ENCODE measurements at regions not wholly inside any gene's neighbourhood (a gene's known extent, or its start where the extent isn't known, plus 50 kb on each side); places are given as distances from the start of the nearest gene placed in this dataset.

DNA sequence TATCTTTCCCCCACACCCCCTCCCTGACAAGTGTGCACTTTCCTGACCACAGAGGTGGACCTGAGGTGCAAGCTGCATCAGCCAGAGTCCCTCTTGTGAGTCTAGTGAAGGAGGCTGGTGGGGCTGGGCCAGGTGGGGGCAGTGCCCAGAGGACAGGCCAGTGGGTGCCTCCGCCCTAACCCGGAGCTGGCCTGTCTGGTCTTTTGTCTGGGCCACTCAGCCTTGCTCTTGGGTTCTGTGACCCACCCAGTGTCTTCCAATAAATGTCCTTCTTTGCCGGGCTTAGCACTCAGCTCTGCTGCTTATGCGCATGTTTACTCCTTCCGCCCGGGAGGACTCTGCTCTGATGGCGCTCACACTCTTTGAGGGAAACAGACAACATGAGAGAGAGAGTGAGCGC, 526.2 kb downstream of the TBC1D22A start:
- peaks cover 3% of the 10 kb centered on the region for H3K27me3 Mint-ChIP-seq (ENCODE audit: insufficient read depth, low read depth, poor library complexity)
- no peak overlapping the region for H3K4me3 Mint-ChIP-seq
- H4K20me1 ChIP-seq (replicated peaks; ENCODE audit: insufficient read depth) = no peaks in the 10 kb centered on the region
- no peaks in the 10 kb centered on the region for H3K4me1 ChIP-seq (ENCODE audit: insufficient read depth)
- no peak overlapping the region for H3K27ac Mint-ChIP-seq
- DNase-seq (ENCODE audit: low spot score) = no peak
- H3K9me2 ChIP-seq (ENCODE audit: insufficient read depth) = no peaks in the 10 kb centered on the region
- TF ChIP-seq, protein P1, sequence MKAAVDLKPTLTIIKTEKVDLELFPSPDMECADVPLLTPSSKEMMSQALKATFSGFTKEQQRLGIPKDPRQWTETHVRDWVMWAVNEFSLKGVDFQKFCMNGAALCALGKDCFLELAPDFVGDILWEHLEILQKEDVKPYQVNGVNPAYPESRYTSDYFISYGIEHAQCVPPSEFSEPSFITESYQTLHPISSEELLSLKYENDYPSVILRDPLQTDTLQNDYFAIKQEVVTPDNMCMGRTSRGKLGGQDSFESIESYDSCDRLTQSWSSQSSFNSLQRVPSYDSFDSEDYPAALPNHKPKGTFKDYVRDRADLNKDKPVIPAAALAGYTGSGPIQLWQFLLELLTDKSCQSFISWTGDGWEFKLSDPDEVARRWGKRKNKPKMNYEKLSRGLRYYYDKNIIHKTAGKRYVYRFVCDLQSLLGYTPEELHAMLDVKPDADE (IDR thresholded peaks at IDR 0.05) = no peak
- TF ChIP-seq, protein P2, sequence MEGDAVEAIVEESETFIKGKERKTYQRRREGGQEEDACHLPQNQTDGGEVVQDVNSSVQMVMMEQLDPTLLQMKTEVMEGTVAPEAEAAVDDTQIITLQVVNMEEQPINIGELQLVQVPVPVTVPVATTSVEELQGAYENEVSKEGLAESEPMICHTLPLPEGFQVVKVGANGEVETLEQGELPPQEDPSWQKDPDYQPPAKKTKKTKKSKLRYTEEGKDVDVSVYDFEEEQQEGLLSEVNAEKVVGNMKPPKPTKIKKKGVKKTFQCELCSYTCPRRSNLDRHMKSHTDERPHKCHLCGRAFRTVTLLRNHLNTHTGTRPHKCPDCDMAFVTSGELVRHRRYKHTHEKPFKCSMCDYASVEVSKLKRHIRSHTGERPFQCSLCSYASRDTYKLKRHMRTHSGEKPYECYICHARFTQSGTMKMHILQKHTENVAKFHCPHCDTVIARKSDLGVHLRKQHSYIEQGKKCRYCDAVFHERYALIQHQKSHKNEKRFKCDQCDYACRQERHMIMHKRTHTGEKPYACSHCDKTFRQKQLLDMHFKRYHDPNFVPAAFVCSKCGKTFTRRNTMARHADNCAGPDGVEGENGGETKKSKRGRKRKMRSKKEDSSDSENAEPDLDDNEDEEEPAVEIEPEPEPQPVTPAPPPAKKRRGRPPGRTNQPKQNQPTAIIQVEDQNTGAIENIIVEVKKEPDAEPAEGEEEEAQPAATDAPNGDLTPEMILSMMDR (conservative IDR thresholded peaks at IDR 0.05; ENCODE audit: low read depth in 2 of 2) = no peak
- TF ChIP-seq POLR2AphosphoS5 (IDR thresholded peaks at IDR 0.05; ENCODE audit: low read depth) (no peak), EZH2phosphoT487 (IDR thresholded peaks at IDR 0.05; ENCODE audit: unreplicated experiment) (no peak), ZNF331 (CRISPR knock-in tag; IDR thresholded peaks at IDR 0.05; ENCODE audit: low read depth) (no peak), STAT1 (IDR thresholded peaks at IDR 0.05; ENCODE audit: unreplicated experiment) (no peak), NANOG (IDR thresholded peaks at IDR 0.05; ENCODE audit: borderline replicate concordance) (no peak), CREB1 (CRISPR knock-in tag; IDR thresholded peaks at IDR 0.05; ENCODE audit: low read depth) (no peak), ZNF114 (CRISPR knock-in tag; IDR thresholded peaks at IDR 0.05) (no peak), EZH2 (IDR thresholded peaks at IDR 0.05; ENCODE audit: low read depth, unreplicated experiment) (no peak), JUNB (IDR thresholded peaks at IDR 0.05; ENCODE audit: unreplicated experiment) (no peak)
- TF ChIP-seq, protein P3, sequence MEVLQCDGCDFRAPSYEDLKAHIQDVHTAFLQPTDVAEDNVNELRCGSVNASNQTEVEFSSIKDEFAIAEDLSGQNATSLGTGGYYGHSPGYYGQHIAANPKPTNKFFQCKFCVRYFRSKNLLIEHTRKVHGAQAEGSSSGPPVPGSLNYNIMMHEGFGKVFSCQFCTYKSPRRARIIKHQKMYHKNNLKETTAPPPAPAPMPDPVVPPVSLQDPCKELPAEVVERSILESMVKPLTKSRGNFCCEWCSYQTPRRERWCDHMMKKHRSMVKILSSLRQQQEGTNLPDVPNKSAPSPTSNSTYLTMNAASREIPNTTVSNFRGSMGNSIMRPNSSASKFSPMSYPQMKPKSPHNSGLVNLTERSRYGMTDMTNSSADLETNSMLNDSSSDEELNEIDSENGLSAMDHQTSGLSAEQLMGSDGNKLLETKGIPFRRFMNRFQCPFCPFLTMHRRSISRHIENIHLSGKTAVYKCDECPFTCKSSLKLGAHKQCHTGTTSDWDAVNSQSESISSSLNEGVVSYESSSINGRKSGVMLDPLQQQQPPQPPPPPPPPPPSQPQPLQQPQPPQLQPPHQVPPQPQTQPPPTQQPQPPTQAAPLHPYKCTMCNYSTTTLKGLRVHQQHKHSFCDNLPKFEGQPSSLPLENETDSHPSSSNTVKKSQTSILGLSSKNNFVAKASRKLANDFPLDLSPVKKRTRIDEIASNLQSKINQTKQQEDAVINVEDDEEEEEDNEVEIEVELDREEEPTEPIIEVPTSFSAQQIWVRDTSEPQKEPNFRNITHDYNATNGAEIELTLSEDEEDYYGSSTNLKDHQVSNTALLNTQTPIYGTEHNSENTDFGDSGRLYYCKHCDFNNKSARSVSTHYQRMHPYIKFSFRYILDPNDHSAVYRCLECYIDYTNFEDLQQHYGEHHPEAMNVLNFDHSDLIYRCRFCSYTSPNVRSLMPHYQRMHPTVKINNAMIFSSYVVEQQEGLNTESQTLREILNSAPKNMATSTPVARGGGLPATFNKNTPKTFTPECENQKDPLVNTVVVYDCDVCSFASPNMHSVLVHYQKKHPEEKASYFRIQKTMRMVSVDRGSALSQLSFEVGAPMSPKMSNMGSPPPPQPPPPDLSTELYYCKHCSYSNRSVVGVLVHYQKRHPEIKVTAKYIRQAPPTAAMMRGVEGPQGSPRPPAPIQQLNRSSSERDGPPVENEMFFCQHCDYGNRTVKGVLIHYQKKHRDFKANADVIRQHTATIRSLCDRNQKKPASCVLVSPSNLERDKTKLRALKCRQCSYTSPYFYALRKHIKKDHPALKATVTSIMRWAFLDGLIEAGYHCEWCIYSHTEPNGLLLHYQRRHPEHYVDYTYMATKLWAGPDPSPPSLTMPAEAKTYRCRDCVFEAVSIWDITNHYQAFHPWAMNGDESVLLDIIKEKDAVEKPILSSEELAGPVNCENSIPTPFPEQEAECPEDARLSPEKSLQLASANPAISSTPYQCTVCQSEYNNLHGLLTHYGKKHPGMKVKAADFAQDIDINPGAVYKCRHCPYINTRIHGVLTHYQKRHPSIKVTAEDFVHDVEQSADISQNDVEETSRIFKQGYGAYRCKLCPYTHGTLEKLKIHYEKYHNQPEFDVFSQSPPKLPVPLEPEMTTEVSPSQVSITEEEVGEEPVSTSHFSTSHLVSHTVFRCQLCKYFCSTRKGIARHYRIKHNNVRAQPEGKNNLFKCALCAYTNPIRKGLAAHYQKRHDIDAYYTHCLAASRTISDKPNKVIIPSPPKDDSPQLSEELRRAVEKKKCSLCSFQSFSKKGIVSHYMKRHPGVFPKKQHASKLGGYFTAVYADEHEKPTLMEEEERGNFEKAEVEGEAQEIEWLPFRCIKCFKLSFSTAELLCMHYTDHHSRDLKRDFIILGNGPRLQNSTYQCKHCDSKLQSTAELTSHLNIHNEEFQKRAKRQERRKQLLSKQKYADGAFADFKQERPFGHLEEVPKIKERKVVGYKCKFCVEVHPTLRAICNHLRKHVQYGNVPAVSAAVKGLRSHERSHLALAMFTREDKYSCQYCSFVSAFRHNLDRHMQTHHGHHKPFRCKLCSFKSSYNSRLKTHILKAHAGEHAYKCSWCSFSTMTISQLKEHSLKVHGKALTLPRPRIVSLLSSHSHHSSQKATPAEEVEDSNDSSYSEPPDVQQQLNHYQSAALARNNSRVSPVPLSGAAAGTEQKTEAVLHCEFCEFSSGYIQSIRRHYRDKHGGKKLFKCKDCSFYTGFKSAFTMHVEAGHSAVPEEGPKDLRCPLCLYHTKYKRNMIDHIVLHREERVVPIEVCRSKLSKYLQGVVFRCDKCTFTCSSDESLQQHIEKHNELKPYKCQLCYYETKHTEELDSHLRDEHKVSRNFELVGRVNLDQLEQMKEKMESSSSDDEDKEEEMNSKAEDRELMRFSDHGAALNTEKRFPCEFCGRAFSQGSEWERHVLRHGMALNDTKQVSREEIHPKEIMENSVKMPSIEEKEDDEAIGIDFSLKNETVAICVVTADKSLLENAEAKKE (CRISPR knock-in tag; IDR thresholded peaks at IDR 0.05) = no peak
- TF ChIP-seq, protein P4, sequence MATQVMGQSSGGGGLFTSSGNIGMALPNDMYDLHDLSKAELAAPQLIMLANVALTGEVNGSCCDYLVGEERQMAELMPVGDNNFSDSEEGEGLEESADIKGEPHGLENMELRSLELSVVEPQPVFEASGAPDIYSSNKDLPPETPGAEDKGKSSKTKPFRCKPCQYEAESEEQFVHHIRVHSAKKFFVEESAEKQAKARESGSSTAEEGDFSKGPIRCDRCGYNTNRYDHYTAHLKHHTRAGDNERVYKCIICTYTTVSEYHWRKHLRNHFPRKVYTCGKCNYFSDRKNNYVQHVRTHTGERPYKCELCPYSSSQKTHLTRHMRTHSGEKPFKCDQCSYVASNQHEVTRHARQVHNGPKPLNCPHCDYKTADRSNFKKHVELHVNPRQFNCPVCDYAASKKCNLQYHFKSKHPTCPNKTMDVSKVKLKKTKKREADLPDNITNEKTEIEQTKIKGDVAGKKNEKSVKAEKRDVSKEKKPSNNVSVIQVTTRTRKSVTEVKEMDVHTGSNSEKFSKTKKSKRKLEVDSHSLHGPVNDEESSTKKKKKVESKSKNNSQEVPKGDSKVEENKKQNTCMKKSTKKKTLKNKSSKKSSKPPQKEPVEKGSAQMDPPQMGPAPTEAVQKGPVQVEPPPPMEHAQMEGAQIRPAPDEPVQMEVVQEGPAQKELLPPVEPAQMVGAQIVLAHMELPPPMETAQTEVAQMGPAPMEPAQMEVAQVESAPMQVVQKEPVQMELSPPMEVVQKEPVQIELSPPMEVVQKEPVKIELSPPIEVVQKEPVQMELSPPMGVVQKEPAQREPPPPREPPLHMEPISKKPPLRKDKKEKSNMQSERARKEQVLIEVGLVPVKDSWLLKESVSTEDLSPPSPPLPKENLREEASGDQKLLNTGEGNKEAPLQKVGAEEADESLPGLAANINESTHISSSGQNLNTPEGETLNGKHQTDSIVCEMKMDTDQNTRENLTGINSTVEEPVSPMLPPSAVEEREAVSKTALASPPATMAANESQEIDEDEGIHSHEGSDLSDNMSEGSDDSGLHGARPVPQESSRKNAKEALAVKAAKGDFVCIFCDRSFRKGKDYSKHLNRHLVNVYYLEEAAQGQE (IDR thresholded peaks at IDR 0.05; ENCODE audit: unreplicated experiment) = no peak
- H3K36me3 Mint-ChIP-seq (ENCODE audit: low read depth) = peaks cover 45% of the 10 kb centered on the region
- no peaks in the 10 kb centered on the region for H3K27me3 ChIP-seq (ENCODE audit: insufficient read depth)
- H3K27ac ChIP-seq (ENCODE audit: low read depth) = no peak overlapping the region
- H3K9me3 Mint-ChIP-seq = peaks cover 99% of the 10 kb centered on the region
- no peaks in the 10 kb centered on the region for H3F3A ChIP-seq (replicated peaks; ENCODE audit: low read depth)
- H3K36me3 ChIP-seq (ENCODE audit: insufficient read depth) = no peaks in the 10 kb centered on the region
- no peaks in the 10 kb centered on the region for H3K79me2 ChIP-seq (replicated peaks; ENCODE audit: insufficient read depth)
- H2AFZ ChIP-seq = no peak overlapping the region
- no peak overlapping the region for H3K4me2 ChIP-seq
- ATAC-seq = no peak
- H3K4me1 Mint-ChIP-seq = no peaks in the 10 kb centered on the region
- no peak overlapping the region for H3K4me3 ChIP-seq

All from GM23338 (cell line).